ENCODE measurements at regions not wholly inside any gene's neighbourhood (a gene's known extent, or its start where the extent isn't known, plus 50 kb on each side); places are given as distances from the start of the nearest gene placed in this dataset.
"Not testable (repeated sequence)": the region's sequence is repeated elsewhere in the genome, so short reads cannot be mapped to it uniquely, and the experiment has no call there.

DNA sequence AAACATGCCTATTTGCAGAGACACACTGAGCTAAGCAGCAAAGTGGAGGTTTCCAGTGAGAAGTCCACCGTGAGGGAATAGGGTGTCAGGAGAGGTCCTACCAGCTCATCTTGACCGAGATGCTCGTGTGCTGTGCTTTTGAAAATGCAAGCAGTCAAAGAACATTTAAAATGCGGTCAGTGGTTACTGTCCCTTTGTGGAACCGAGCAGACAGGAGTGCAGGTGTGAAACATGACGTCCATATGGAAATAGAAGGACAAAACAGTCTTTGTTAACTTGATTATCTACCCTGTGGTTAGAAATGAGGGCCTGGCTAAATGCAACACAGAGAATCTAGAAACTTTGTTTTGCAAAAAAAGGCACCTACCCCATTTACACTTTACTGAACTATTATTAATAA, 473.3 kb downstream of the SPATA31A6 start:
- not testable (repeated sequence) for H3K36me3 ChIP-seq (ENCODE audit: control insufficient read depth, insufficient read depth, low read length); H3K9me3 ChIP-seq (replicated peaks; ENCODE audit: control insufficient read depth, low read depth, low read length); H3K27me3 ChIP-seq (ENCODE audit: control insufficient read depth, insufficient read depth, low read length); DNase-seq; H3K27ac ChIP-seq (ENCODE audit: low read length); H3K4me1 ChIP-seq (ENCODE audit: control insufficient read depth, insufficient read depth, low read length); H3K4me3 ChIP-seq (ENCODE audit: low read length)
- WGBS (ENCODE audit: insufficient coverage) = no CpG with 5 or more reads among the region's 6 CpGs

DNA sequence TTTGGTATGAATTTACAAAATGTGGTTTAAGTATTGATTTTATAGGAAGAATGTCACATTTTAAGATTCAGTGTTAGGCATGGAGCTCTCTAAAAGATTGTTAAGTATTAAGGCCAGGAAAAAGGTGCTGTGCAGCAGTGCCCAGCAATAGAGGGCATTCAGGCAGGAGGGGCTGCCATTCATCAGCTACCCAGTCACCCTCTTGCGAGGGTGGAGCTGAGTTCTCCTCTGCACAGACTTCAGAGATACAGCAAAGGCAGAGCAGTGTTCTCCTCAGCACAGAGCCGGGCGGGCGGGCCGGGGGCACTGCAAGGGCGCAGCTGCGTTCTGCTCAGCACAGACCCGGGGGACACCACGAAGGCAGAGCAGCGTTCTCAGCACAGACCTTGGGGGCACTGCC, 474.0 kb downstream of the SPATA31A6 start:
- not testable (repeated sequence) for H3K4me3 ChIP-seq (ENCODE audit: low read length); DNase-seq; H3K36me3 ChIP-seq (ENCODE audit: control insufficient read depth, insufficient read depth, low read length); H3K27me3 ChIP-seq (ENCODE audit: control insufficient read depth, insufficient read depth, low read length); H3K4me1 ChIP-seq (ENCODE audit: control insufficient read depth, insufficient read depth, low read length); H3K9me3 ChIP-seq (replicated peaks; ENCODE audit: control insufficient read depth, low read depth, low read length); H3K27ac ChIP-seq (ENCODE audit: low read length)
- no CpG with 5 or more reads among the region's 10 CpGs for WGBS (ENCODE audit: insufficient coverage)

DNA sequence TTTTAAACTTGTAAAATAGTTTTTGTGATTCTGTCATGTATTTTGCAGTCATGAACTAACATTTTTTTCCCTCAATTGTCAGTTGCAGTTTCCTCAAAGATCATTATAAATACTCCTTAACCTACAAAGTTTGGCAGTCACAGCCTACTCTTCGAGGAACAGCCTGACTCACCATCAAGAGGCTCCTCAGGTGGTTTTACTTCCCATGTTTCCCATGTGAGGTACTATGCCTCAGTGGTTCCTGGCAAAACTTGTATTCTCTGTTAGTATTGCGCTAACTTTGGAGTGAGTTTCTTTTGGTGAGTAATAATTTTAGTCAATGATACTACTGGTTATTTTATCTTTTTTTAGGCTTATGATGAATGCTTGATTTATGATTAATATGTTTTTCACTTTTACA, 513.7 kb downstream of the SPATA31A6 start:
- not testable (repeated sequence) for H3K36me3 ChIP-seq (ENCODE audit: control insufficient read depth, insufficient read depth, low read length); H3K4me3 ChIP-seq (ENCODE audit: low read length); H3K9me3 ChIP-seq (replicated peaks; ENCODE audit: control insufficient read depth, low read depth, low read length); H3K27me3 ChIP-seq (ENCODE audit: control insufficient read depth, insufficient read depth, low read length); DNase-seq; H3K27ac ChIP-seq (ENCODE audit: low read length); H3K4me1 ChIP-seq (ENCODE audit: control insufficient read depth, insufficient read depth, low read length)
- no CpG with 5 or more reads among the region's 2 CpGs for WGBS (ENCODE audit: insufficient coverage)

DNA sequence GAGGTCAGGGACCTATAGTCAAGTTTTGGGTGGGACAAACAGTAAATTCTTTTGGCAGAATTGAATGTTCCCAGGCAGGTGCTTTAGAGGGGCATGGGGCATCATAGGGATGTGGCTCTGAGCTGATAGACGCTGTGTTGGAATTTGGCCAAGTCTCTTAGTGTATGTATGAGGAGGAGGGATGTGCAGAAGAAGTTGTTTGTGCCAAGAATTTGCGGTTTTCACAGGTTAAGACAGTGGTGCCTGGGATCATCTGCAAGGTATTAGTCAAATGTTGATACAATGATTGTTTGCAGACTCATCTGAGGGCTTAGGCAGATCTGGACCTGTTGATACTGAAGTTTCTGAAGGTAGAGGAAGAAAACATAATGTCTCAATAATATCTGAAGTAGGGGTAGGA, 519.4 kb downstream of the SPATA31A6 start:
- H3K9me3 ChIP-seq (replicated peaks; ENCODE audit: control insufficient read depth, low read depth, low read length); H3K27ac ChIP-seq (ENCODE audit: low read length); H3K36me3 ChIP-seq (ENCODE audit: control insufficient read depth, insufficient read depth, low read length); H3K4me1 ChIP-seq (ENCODE audit: control insufficient read depth, insufficient read depth, low read length); H3K27me3 ChIP-seq (ENCODE audit: control insufficient read depth, insufficient read depth, low read length); H3K4me3 ChIP-seq (ENCODE audit: low read length); DNase-seq: not testable (repeated sequence)
- WGBS (ENCODE audit: insufficient coverage) = no CpG with 5 or more reads among the region's 2 CpGs

GRCh38 chr9:42724841-42725835, 541.7 kb downstream of the SPATA31A6 start:
- no CpG with 5 or more reads among the region's 49 CpGs for WGBS (ENCODE audit: insufficient coverage)
- H3K4me3 ChIP-seq (ENCODE audit: low read length); H3K27me3 ChIP-seq (ENCODE audit: control insufficient read depth, insufficient read depth, low read length); H3K27ac ChIP-seq (ENCODE audit: low read length); H3K9me3 ChIP-seq (replicated peaks; ENCODE audit: control insufficient read depth, low read depth, low read length); DNase-seq; H3K36me3 ChIP-seq (ENCODE audit: control insufficient read depth, insufficient read depth, low read length); H3K4me1 ChIP-seq (ENCODE audit: control insufficient read depth, insufficient read depth, low read length): not testable (repeated sequence)

- WGBS (ENCODE audit: insufficient coverage) = 9% methylated on average over 21 of the region's 40 CpGs
- not testable (repeated sequence) for H3K4me1 ChIP-seq (ENCODE audit: control insufficient read depth, insufficient read depth, low read length); H3K27me3 ChIP-seq (ENCODE audit: control insufficient read depth, insufficient read depth, low read length); H3K27ac ChIP-seq (ENCODE audit: low read length); H3K36me3 ChIP-seq (ENCODE audit: control insufficient read depth, insufficient read depth, low read length); H3K9me3 ChIP-seq (replicated peaks; ENCODE audit: control insufficient read depth, low read depth, low read length); H3K4me3 ChIP-seq (ENCODE audit: low read length)
- DNase-seq = peak; percentile 31
Observed at GRCh38 chr9:42743030-42743814, 559.8 kb downstream of the SPATA31A6 start.

GRCh38 chr9:42757251-42757650, 573.8 kb downstream of the SPATA31A6 start:
- H3K27ac ChIP-seq (ENCODE audit: low read length); H3K9me3 ChIP-seq (replicated peaks; ENCODE audit: control insufficient read depth, low read depth, low read length); DNase-seq; H3K36me3 ChIP-seq (ENCODE audit: control insufficient read depth, insufficient read depth, low read length); H3K27me3 ChIP-seq (ENCODE audit: control insufficient read depth, insufficient read depth, low read length); H3K4me3 ChIP-seq (ENCODE audit: low read length); H3K4me1 ChIP-seq (ENCODE audit: control insufficient read depth, insufficient read depth, low read length): not testable (repeated sequence)
- WGBS (ENCODE audit: insufficient coverage) = no CpG with 5 or more reads among the region's 2 CpGs

DNA sequence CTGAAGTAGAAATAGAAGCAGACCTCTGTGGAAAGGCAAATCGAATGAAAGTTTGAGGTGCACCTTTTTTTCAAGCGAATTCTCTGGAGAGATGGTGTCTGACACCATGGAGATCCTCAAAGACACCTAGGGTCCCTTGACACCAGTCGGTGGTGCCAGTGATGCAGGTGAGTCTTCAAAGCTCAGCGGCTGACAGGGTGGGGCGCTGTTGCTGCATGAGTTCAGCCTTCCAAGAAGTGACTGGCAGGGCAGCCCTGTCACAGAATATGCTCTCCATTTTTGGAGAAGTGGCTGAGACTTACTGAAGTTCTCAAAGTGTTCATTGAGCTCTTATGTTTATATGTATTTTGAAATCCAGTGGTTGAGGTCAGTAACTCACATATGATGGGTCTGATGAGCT, 575.9 kb downstream of the SPATA31A6 start:
- not testable (repeated sequence) for H3K36me3 ChIP-seq (ENCODE audit: control insufficient read depth, insufficient read depth, low read length); H3K27ac ChIP-seq (ENCODE audit: low read length); H3K4me3 ChIP-seq (ENCODE audit: low read length); DNase-seq; H3K9me3 ChIP-seq (replicated peaks; ENCODE audit: control insufficient read depth, low read depth, low read length); H3K27me3 ChIP-seq (ENCODE audit: control insufficient read depth, insufficient read depth, low read length); H3K4me1 ChIP-seq (ENCODE audit: control insufficient read depth, insufficient read depth, low read length)
- WGBS (ENCODE audit: insufficient coverage) = no CpG with 5 or more reads among the region's 5 CpGs

DNA sequence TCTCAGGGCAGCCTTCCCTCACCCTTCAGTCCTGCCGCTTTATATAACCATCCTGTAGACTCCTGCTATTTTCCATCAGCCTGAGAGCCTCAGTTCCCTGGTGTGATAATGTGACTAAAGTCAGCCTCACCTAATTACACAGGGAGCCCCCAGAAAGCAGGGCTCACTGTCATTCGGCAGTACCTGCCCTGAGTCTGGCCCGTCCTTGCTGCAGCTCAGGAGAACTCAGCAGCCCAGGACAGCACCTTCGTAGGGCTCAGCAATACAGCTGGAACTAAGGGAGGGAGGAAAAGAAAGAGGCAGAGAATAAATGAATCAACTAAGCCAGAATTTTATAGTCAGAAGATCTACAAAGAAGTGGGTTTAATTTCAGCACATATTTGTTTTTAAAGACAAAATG, 598.7 kb downstream of the SPATA31A6 start:
- no CpG with 5 or more reads among the region's 4 CpGs for WGBS (ENCODE audit: insufficient coverage)
- not testable (repeated sequence) for H3K27me3 ChIP-seq (ENCODE audit: control insufficient read depth, insufficient read depth, low read length); H3K4me3 ChIP-seq (ENCODE audit: low read length); DNase-seq; H3K4me1 ChIP-seq (ENCODE audit: control insufficient read depth, insufficient read depth, low read length); H3K27ac ChIP-seq (ENCODE audit: low read length); H3K36me3 ChIP-seq (ENCODE audit: control insufficient read depth, insufficient read depth, low read length); H3K9me3 ChIP-seq (replicated peaks; ENCODE audit: control insufficient read depth, low read depth, low read length)

DNA sequence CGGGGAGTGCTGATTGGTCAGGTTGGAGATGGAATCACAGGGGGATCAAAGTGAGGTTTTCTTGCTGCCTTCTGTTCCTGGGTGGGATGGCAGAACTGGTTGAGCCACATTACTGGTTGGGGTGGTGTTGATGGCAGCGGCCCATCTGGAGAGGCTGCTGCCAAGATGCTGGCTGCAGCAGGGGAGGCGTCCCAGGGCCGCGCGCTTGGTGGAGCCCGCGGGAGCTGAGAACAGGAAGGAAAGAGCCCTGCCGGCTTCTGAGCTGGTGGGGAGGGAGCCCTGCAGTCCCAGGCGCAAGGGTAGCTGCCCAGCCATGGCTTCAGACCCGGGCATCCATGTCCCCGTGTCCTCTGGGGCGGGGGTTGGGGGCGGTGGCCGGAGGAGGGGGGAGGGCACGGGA, 609.3 kb downstream of the SPATA31A6 start:
- 75% methylated on average over 8 of the region's 16 CpGs for WGBS (ENCODE audit: insufficient coverage)
- H3K27me3 ChIP-seq (ENCODE audit: control insufficient read depth, insufficient read depth, low read length); H3K4me1 ChIP-seq (ENCODE audit: control insufficient read depth, insufficient read depth, low read length); H3K36me3 ChIP-seq (ENCODE audit: control insufficient read depth, insufficient read depth, low read length); H3K27ac ChIP-seq (ENCODE audit: low read length); H3K9me3 ChIP-seq (replicated peaks; ENCODE audit: control insufficient read depth, low read depth, low read length); H3K4me3 ChIP-seq (ENCODE audit: low read length); DNase-seq: not testable (repeated sequence)

Data from muscle of leg (tissue), 3 donors.